Amygdala (tissue), 56 donors: ENCODE measurements at regions not wholly inside any gene's neighbourhood (a gene's known extent, or its start where the extent isn't known, plus 50 kb on each side); places are given as distances from the start of the nearest gene placed in this dataset.

Experiments
- DNase-seq, 56 donors: peaks; one replicate each; lab custom pipeline; 2025; lab: John Stamatoyannopoulos, UW

DNA sequence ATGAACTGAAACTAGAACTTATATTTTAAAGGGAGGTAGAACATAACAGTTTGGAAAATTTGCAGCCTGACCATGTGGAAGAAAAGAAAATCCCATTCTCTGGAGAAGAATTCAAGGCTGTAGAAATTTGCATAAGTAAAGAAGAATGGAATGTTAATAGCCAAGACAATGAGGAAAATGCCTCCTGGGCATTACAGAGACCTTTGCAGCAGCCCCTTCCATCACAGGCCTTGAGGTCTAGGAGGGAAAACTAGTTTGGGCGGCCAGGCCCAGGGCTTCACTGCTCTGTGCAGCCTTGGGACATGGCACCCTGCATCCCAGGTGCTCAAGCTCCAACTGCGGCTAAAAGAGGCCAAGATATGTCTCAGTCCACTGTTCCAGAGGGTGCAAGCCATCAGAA lies 1506.8 kb downstream of the PCDH18 start:
- no peak for DNase-seq

DNA sequence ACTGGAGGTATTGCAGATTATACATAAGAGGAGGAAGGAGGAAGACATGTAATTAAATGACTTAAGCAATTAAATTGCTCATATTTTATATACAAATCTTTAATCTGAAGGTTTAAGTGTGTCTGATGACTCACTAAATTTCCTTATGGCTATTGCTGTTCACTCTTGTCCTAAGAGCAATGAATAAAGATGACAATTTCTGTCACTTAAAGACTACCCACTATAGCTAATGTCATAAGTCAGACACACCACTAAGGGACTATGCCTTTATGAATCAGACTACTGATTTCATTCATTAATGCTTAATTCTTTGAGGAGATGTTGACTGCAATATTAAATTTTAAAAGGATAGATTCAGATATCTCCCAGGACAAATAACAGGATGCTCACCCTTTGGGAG lies 1514.7 kb downstream of the PCDH18 start:
- no peak for DNase-seq

DNA sequence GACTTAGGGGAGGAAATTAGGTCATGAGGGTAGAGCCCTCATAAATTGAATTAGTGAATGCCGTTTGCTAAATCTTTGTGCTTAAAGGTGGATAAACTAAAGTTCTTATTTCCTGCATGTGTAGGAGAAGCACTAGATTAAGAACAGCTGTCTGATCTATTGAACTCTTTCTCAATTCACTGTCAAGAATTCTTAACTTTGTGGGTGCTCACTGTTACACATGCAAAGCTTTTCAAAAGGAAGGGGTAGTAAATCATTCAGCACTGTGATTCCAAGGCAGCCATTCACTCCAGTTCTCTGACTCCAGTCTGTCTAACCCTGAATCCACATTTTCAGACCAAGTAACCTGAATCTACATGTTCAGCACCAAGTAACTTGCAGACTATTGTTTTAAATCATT lies 1520.1 kb downstream of the PCDH18 start:
- no peak for DNase-seq

DNA sequence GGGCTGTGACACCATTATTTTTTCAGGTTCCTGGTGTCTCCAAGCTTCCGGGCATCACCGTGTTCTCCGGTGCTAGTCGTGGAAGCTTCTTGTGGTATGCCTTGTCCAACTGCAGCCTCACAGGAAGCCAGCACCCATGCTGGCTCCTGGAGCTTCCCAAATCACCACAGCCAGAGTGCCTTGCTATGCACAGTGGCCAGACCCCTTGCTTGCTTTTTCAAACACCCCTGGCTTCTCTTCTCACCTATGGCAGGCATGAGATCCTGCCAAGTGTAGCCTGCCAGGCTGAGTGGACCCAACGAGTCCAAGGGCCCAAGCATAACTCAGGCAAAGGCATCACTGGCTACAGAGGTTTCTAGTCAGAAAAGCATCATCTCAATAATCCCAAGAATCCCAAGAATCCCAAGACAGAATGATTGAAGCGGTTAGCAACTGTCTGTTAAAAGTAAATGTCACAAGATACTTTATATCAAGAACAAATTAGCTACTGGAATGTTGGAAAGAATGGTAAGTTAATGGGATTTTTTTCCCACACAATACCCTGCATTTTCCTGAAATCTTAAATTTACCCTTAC lies 1522.9 kb downstream of the PCDH18 start:
- no peak for DNase-seq

DNA sequence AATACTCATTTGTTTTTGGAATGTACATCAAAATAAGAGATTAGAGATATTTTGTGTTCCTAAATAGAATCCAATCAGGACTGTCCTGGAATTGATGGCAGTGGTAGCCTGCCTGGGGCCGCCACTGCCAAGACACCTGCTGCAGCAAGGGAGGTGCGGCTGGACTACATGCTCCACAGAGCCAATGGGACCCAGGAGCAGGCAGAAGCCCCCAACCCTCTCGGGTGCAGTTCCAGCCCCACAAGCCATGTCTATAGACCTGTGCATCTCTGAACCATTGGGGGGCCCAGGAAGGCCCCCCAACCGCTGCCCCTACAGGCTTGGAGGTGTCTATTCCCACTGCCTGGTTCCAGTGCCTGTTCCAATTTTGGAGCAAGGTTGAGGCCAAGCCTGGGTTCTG lies 1524.3 kb downstream of the PCDH18 start:
- DNase-seq: no peak

DNA sequence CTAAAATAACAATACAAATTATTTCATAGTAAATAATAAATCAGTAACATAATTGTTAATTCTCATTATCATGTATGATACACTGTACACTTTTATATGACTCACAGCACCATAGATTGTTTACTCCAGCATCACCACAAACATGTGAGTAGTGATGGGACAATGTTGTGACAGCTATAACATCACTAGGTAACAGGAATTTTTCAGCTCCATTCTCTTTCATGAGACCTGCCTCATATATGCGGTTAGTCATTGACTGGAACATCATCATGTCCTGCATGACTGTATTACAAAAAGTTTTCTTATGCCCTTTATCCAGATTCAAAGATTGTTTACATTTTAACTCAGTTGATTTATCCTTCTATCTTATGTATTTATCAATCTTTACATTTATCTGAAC lies 1530.0 kb downstream of the PCDH18 start:
- no peak for DNase-seq

DNA sequence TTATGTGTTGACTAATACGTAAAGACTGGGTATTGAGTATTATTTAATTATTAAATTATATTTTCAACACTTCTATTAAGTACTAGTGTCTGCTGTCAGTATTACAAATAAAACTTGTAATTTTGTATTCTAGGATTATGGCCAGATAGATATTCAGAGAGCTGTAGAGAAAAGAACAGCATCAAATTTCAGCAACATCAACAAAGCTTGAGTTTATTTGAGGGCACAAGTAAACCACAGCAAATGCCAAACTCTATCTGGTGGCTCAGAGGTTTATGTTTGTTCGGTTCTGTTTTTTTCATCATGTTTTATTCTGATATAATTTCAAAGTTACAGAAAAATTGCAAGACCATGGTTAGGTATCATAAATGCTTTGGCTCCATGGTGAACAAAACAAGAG lies 1530.5 kb downstream of the PCDH18 start:
- no peak for DNase-seq

DNA sequence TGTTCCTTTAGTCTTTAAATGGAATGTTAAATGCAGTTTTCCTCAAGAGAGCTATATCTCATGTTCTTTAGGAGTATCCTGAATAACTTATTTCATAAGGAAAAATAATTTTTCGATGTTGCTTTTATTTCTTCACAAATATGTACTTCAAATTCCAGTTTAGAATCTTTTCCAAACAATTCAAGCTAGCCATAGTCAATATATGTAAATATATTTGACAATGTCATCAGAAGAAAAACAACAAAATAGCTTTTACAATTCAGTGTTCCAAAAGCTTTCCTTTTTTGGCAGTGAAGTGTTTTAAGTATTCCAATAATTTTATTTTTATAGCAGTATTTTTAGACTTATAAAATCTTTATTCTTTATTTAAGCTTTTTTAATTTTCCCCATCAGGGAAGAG lies 1532.0 kb downstream of the PCDH18 start:
- DNase-seq: no peak

DNA sequence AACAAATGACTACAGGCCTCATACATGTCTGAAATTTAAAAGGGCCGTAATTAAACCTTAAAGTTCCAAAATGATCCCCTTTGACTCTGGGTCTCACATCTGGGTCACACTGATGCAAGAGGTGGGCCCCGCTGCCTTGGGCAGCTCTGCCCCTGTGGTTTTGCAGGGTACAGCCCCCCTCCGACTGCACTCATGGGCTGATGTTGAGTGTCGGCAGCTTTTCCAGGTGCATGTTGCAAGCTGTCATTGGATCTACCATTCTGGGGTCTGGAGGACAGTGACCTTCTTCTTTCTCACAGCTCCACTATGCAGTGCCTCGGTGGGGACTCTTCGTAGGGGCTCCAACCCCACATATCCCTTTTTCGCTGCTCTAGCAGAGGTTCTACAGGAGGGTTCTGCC lies 1537.9 kb downstream of the PCDH18 start:
- DNase-seq: no peak

DNA sequence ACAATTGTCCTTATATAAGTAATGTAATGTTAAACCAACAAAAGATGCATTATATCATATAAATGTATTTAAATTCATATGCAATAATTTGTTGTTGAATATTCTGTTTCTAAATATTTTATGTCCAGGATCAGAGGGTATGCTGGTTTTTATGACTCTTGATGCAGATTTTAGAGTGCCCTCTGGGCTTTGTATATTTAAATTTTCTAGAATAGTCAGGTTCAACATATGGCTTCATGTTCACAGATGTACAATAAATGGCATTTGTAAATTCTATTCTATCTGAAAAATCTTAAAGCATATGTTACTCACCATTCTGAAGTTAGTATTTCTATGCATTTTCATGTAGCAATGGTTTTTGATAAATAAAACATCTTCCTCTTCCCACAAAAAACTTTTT lies 1555.4 kb downstream of the PCDH18 start:
- no peak for DNase-seq

DNA sequence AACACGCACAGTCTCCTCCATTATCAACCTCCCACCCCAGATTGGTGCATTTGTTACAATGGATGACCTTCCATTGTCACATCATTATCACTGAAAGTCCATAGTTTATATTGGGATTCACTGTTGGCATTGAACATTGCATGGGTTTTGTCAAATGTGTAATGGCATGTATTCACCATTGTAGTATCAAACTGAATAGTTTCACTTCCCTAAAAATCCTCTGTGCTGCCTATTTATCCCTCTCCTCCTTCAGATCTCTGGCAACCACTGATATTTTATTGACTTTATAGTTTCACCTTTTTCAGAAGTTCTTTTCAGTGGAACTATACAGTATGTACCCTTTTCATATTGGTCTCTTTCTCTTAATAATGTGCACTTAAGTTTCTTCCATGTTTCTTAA lies 1565.4 kb downstream of the PCDH18 start:
- DNase-seq: no peak

DNA sequence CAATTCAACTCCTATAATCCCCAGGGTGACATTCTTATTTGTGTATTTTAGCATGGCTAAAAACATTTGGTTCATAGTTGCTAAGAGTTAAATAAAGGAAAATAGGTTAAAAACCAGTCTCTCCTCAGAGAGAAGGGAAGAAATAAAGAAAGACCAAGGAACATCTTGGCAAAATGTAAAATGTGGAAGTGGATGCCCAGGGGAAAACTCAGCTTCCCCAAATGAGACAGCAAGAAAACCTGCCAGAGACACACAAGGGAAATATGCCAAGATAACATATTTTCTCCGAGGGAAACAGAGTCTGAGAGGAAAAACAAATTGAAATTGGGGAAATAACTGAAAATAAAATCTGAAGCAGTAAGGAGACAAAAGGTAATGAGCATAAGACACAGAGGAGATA lies 1569.3 kb downstream of the PCDH18 start:
- no peak for DNase-seq

DNA sequence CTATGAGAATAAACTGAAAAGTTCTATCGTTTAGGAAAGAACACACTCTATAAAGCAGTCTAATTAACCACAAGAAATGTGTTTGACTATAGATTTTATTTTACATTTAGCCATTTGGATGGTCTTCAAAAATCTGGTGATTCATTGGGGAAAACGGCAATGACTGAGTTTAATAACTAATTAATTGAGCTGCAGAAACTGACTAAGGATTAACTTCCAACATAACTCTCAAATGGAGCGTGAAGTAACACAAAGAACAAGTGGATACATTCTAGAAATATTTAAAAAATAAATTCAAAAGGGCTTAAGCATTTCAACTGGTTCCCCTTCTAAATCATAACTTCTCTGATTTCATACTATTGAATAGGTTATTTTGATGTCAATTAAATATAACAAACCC lies 1582.4 kb downstream of the PCDH18 start:
- no peak for DNase-seq

DNA sequence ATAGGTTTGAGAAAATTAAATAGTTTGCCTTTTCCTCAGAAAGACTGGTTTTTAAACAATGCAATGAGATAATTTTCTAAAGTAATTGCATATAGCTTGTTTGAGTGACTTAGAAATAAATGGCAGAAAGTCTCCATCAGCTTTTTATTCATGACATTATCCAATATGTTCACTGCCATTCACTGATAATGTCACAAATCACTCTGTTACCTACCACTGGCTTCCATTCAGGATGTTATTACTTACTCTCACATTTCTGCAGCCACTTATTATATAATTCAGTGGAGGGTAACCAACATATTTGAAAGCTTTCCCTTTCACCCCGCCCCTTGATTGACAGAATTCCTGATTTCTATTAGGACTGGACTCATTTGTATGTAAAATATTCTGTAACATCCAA lies 1583.5 kb downstream of the PCDH18 start:
- DNase-seq: no peak

DNA sequence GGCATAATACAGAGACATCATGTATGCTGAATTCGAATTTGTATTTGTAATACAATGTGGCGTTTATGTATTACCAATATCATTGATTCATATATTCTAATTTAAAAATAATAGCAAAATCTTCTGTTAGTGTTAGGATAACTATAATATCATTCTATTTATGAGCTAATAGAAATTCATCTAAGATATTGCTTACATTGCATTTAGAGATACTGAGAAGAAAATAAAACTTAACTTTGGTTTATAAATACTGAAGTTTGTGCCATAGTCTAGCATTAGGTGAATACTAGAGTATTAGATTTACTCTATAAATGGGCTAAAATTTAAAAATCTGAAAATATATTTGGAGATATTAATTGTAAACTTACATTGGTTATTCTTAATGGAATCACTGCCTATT lies 1590.6 kb downstream of the PCDH18 start:
- DNase-seq: no peak

DNA sequence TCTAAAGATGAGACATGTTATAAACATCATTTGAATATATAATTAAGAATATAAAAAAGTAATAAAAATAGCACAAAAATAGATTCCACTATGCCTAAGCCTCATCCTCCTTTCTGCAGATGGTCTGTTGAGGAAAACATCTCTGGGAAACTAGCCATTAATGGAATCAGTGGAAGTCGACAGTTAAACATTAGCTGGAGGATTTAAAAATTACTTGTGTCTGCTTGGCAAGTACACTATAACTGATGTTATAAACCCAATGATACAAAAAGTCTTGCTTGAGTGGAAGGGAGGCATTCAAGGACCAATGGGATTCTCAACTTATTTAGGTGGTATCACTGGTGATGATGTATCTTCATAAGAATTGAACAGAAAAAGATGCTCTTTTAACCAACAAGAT lies 1598.3 kb downstream of the PCDH18 start:
- DNase-seq: no peak

DNA sequence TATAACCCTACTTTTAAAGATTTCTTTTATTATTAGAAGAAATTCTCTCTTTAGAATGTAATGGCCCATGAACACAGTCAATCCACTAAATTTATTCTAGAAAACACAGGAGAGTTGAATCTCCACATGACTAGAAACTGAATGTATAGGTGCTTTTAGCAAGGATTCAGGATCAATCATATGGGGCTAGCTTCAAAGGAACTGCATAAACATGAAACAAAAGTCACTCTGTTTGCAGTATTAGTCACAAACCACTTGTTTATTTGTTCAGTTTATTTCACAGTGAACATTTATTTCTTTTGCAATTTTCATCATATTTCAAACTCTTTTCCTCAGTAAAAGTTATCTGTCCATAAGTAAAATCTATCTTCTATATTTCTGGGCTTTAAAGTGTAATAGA lies 1604.6 kb downstream of the PCDH18 start:
- DNase-seq: no peak

DNA sequence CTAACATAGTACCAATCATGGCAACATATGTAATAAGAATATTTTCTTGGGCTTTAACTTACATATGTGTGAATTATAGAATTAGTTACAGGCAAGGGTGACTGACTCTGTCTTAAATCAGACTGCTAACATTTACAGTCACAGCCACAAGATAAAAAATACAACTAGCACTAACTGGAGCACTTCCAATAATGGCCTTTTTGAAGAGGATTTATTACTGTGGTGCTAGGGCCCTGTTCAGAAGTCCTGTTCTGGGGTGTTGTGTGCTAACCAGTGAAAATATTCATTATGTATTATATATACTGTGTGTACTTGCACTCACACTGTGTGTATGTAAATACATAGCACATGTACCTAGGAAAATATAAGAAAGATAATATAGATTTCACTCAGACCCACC lies 1611.2 kb downstream of the PCDH18 start:
- DNase-seq: no peak

DNA sequence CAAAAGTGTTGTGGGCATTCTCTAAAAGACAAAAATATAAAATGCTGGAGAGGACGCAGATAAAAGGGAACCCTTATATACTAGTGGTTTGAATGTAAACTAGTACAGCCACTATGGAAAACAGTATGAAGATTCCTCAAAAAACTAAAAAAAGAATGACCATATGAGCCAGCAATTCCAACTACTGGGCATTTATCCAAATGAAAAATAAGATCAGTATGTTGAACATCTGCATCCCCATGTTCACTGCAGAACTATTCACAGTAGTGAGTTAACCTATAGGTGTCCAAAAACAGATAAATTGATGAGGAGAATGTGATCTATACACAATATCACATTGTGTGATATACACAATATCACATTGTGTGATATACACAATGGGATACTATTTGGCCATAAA lies 1615.3 kb downstream of the PCDH18 start:
- DNase-seq: no peak

DNA sequence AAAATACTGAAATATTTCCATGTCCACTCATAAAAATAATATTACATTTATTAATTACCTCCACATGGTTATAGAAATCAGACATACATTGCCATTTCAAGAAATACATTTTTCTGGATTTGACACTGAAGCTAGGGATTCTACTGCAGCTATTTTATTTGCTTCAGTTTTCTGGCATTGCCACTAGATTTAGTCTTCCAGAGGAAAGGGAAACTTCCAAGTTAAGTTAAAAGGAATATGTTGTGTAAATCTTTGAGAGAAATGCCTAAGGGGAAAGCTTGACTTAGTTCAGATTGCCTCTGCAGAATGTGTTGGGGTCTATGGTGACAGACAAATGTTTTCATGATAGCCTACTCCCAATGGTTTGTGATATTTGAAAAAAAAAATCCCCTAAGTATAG lies 1631.3 kb downstream of the PCDH18 start:
- DNase-seq: no peak

DNA sequence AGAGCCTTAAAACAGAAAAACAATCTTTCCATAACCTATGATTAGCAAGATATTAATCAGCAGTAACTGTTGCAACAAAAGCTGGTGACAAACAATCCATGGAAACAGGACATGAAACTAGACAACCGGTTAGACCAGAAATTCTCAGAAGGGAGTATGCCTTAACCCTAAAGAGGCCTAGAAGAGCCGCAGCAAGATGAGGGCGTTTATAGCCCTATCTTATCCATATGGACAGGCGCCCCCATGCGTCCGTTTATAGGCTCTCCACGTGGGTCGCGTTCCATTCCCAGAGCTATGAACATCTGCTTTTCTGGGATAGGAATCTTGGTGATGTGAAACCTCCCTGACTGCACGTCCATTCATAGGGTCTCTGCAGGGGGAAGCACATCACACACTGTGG lies 1662.7 kb upstream of the PABPC4L start:
- peak in 1 of 56 donors; percentile 0 for DNase-seq

DNA sequence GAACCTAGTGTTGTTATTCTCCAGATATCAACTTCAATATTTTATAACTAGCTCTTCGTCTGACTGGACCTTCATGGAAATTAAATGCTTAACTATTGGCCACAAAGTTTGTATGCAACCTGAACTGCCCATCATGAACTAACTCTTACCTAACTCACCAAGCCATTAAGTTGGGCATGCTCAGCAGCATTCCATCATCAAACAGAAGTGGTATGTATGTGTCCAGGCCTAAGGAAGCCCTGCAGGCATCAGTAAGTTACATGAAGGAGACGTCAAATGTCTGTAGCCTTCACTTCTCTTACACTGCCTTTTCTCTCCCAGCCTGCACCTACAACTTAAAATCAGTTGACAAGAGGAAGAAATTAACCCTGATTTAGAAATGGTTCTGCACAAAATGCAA lies 1639.2 kb upstream of the PABPC4L start:
- DNase-seq: no peak

DNA sequence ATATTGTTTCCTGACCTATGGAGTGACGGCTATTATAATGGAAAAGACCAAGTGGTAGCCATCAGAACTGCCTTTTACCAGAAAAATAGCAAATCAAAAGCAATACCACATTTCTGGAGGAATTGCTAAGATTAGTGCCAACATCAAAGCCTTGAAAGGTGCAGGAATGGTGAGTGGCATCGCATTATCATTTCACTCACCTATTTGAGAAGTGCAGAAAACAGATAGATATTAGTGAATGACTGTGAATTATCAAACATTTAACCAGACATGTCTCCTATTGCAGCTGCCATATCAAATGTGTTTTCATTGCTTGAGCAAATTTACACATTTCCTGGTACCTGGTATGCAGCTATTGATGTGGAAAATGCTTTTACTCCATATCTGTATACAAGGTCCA lies 1638.1 kb upstream of the PABPC4L start:
- no peak for DNase-seq

DNA sequence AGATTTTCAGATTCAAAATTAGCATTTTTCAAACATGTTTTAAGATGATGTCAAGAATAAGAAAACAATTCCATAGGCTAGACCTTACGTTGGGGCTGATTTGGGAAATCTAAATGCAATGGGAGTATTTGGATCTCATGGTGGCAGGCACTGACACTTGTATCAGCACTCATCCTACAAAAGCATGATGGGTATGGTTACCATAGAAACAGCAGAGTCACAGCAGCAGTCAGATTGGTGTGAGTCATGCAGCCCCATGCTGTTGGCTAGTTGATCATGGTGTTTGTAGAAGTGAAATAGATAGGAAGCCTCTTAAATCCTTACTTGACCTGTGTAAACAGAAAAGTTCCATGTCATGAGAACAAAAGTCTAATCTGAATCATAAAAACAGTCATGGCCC lies 1637.3 kb upstream of the PABPC4L start:
- peak in 2 of 56 donors; percentile 0 to 2 for DNase-seq
